Spleen (tissue), 11 donors: ENCODE measurements at regions not wholly inside any gene's neighbourhood (a gene's known extent, or its start where the extent isn't known, plus 50 kb on each side); places are given as distances from the start of the nearest gene placed in this dataset.
"Not testable (repeated sequence)": the region's sequence is repeated elsewhere in the genome, so short reads cannot be mapped to it uniquely, and the experiment has no call there.

Experiments
- DNase-seq: peaks from one replicate; pipeline ENCODE4 v3.0.0-alpha.2; 2020
- H3K27ac ChIP-seq, 8 donors: fragments of 200-600 bp; sonication (generic) in 7 of 8; 1 replicate in 4 of 8; 2 replicates in 4 of 8; pipeline versions ENCODE4 v1.5.0 to v1.8.0; 2016 to 2021; ENCODE audit warnings: inconsistent platforms in 4 of 8, mild to moderate bottlenecking in 4 of 8, moderate library complexity in 1 of 8
- H3K27me3 ChIP-seq, 7 donors: fragments of 200-600 bp; sonication (generic) in 6 of 7; replicated peaks in 1 of 7; 1 replicate in 4 of 7; 2 replicates in 3 of 7; pipeline versions ENCODE4 v1.5.0 to v1.8.0; 2016 to 2021; ENCODE audit warnings: inconsistent platforms in 3 of 7, mild to moderate bottlenecking in 1 of 7
- H3K36me3 ChIP-seq, 6 donors: fragments of 200-600 bp; sonication (generic) in 5 of 6; 1 replicate in 4 of 6; 2 replicates in 2 of 6; pipeline versions ENCODE4 v1.5.0 to v1.8.0; 2016 to 2021; ENCODE audit warnings: inconsistent platforms in 2 of 6
- H3K4me1 ChIP-seq, 6 donors: fragments of 200-600 bp; sonication (generic) in 5 of 6; 1 replicate in 3 of 6; 2 replicates in 3 of 6; pipeline versions ENCODE4 v1.5.0 to v1.8.0; 2016 to 2021; ENCODE audit warnings: inconsistent platforms in 3 of 6
- H3K4me3 ChIP-seq, 8 donors: fragments of 200-600 bp; sonication (generic) in 7 of 8; 1 replicate in 4 of 8; 2 replicates in 4 of 8; pipeline versions ENCODE4 v1.5.0 to v1.8.0; 2016 to 2021; ENCODE audit warnings: inconsistent platforms in 4 of 8, mild to moderate bottlenecking in 4 of 8, moderate library complexity in 2 of 8
- H3K9me3 ChIP-seq, 8 donors: fragments of 200-600 bp; sonication (generic) in 7 of 8; 1 replicate in 4 of 8; 2 replicates in 4 of 8; pipeline versions ENCODE4 v1.5.0 to v1.8.0; 2016 to 2021; ENCODE audit warnings: inconsistent platforms in 4 of 8
- CTCF ChIP-seq, 11 experiments: fragments of 200-600 bp in 7 of 11; fragments of 450-650 bp in 4 of 11; sonication (generic) in 4 of 11; IDR thresholded peaks in 8 of 11; conservative IDR thresholded peaks in 3 of 11; 1 replicate in 7 of 11; 2 replicates in 4 of 11; pipeline versions ENCODE4 v1.4.0 to v1.8.0; 2016 to 2021; ENCODE audit warnings: antibody characterized with exemption in 11 of 11, inconsistent platforms in 4 of 11, mild to moderate bottlenecking in 1 of 11
- POLR2A ChIP-seq, 3 donors: fragments of 450-650 bp; IDR thresholded peaks; one replicate each; pipeline ENCODE4 v1.5.1; 2017; ENCODE audit warnings: antibody characterized with exemption in 3 of 3, mild to moderate bottlenecking in 1 of 3
- POLR2AphosphoS5 ChIP-seq, 3 donors: sonication (generic); formaldehyde crosslinking; IDR thresholded peaks; one replicate each; pipeline ENCODE4 v1.5.1; 2017; ENCODE audit warnings: antibody characterized with exemption in 3 of 3
- WGBS, 5 donors: extraction: QIAGEN DNeasy Blood & Tissue Kit in 3 of 5; methylation state at CpG; one replicate each; pipeline versions ENCODE4 v1.1.5 to v1.1.7; 2013 to 2018; 5-methylcytosine and 5-hydroxymethylcytosine counted together
- intact Hi-C: fragments of 100-400 bp; cut with DNase I; formaldehyde crosslinking; loops from one replicate; pipeline ENCODE4 v1.15.0; 2023; ENCODE audit warnings: low total_unique reads
- donor health status: healthy with polysubstance abuse.
- donor health status: DM: no; HTN: no; CAD: no; lungs with moderate emphysema.
- donor health status: DM: no; HTN: no; CAD: no.
- donor health status: Bipolar disorder and iron deficiency.
- donor health status: healthy.
- donor health status: DM: no; HTN: no; CAD: no.
- donor health status: DM: yes; HTN: yes; CAD: no.

DNA sequence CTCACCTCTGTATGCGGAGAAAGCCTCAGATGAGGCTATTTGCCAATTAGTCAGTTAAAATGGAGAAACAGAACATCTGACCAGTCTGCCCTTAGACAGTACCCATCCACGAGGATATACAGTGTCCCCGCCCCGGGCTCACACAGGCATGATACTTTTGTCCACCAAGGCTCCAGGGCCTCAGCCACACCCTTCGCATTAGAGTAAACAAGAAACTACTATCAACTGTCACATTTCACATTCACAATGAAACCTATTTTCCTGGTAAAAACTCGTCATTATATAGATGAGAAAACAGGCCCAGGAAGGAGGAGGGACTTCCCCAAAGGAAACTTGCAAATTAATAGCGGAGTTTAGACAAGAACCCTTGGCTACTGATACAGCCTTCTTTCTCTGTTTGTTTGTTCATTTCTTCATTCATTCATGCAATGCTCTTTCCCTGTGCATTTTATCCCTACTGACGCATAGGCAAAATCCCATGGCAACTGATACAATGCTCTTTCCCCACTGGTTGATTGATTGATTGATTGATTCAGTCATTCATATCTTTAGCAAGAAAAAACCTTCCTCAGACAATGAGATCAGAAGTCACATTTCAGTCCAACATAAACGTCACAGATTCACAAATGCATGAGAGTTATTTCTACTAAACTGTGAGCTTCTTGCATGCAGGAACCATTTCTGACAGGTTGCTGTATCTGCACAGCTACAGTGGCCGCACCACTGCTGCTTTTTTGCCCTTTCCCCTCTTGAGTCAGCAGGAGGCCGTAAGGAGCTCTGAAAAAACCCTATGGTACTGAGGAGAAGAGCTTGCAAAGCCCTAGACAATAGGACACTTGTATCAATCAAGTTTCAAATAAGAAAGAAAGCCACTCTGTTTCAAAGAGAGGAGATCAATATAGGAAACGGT lies 777.1 kb downstream of the RNF144A start:
- no peaks in the 10 kb centered on the region for H3K27me3 ChIP-seq
- no peak for DNase-seq
- H3K4me3 ChIP-seq, result no peak overlapping the region
- no peak overlapping the region for H3K27ac ChIP-seq
- H3K9me3 ChIP-seq, result no peaks in the 10 kb centered on the region
- TF ChIP-seq POLR2AphosphoS5 (IDR thresholded peaks at IDR 0.05), result no peak
- H3K36me3 ChIP-seq, result no peaks in the 10 kb centered on the region
- 75 to 81% (median 80%) methylated on average over 12 of the region's 12 CpGs for WGBS, 5 donors
- H3K4me1 ChIP-seq, result no peaks in the 10 kb centered on the region
- intact Hi-C loops, result no loop called here

DNA sequence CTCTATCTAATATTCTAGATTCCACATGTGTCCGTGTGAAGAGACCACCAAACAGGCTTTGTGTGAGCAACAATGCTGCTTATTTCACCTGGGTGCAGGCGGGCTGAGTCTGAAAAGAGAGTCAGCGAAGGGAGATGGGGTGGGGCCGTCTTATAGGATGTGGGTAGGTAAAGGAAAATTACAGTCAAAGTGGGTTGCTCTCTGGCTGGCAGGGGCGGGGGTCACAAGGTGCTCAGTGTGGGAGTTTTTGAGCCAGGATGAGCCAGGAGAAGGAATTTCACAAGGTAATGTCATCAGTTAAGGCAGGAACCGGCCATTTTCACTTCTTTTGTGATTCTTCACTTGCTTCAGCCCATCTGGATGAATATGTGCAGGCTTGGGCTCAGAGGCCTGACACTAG lies 779.3 kb downstream of the RNF144A start:
- H3K27ac ChIP-seq, H3K27me3 ChIP-seq, DNase-seq, H3K9me3 ChIP-seq, H3K36me3 ChIP-seq, H3K4me3 ChIP-seq, H3K4me1 ChIP-seq, intact Hi-C loops: not testable (repeated sequence)
- WGBS, 5 donors, result 80 to 88% (median 85%) methylated on average over 6 of the region's 6 CpGs

- Histone ChIP-seq H3K9me3 (no peaks in the 10 kb centered on the region), H3K27me3 (no peaks in the 10 kb centered on the region), H3K4me1 (no peaks in the 10 kb centered on the region), H3K4me3 (no peak overlapping the region), H3K27ac (no peak overlapping the region), H3K36me3 (no peaks in the 10 kb centered on the region)
- no peak for DNase-seq
- intact Hi-C loops, result no loop called here
- TF ChIP-seq CTCF (IDR thresholded peaks at IDR 0.05 in 8 of 11, conservative IDR thresholded peaks at IDR 0.05 in 3 of 11) (no peak), POLR2AphosphoS5 (IDR thresholded peaks at IDR 0.05) (no peak), POLR2A (IDR thresholded peaks at IDR 0.05) (no peak)
- WGBS, 5 donors, result 84 to 91% (median 90%) methylated on average over 9 of the region's 9 CpGs
Observed at GRCh38 chr2:7697052-7697451, 779.8 kb downstream of the RNF144A start.

DNA sequence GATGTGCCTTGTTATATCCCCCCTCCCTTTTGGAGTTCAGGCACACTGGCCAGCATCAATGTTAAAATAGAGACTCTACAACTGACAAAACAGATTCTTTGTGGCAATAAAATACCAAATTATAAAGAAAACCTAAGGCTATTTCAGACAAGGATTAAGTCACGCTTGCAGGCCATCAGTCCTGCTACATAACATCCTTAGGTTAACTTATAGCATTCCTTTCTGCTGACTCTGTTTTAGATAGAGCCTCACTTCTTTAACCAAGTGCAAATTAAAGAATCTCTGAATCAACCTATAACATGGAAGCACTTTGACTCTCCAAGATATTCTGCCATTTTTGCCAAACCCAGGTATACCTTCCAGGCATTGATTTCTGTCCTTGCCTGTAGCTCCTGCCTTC lies 784.6 kb downstream of the RNF144A start:
- 91 to 94% (median 94%) methylated on average over 1 of the region's 1 CpG for WGBS, 5 donors
- no peaks in the 10 kb centered on the region for H3K4me1 ChIP-seq
- TF ChIP-seq CTCF (IDR thresholded peaks at IDR 0.05 in 8 of 11, conservative IDR thresholded peaks at IDR 0.05 in 3 of 11) (no peak), POLR2A (IDR thresholded peaks at IDR 0.05) (no peak), POLR2AphosphoS5 (IDR thresholded peaks at IDR 0.05) (no peak)
- DNase-seq, result no peak
- H3K9me3 ChIP-seq, result no peaks in the 10 kb centered on the region
- intact Hi-C loops, result no loop called here
- H3K36me3 ChIP-seq, result no peaks in the 10 kb centered on the region
- no peak overlapping the region for H3K4me3 ChIP-seq
- H3K27ac ChIP-seq, result no peak overlapping the region
- no peaks in the 10 kb centered on the region for H3K27me3 ChIP-seq

GRCh38 chr2:7703048-7703447 lies 785.8 kb downstream of the RNF144A start:
- Histone ChIP-seq H3K9me3 (no peaks in the 10 kb centered on the region), H3K4me1 (no peaks in the 10 kb centered on the region), H3K27ac (no peak overlapping the region), H3K36me3 (no peaks in the 10 kb centered on the region), H3K27me3 (no peaks in the 10 kb centered on the region), H3K4me3 (no peak overlapping the region)
- no peak for TF ChIP-seq POLR2A (IDR thresholded peaks at IDR 0.05)
- TF ChIP-seq CTCF (IDR thresholded peaks at IDR 0.05 in 8 of 11, conservative IDR thresholded peaks at IDR 0.05 in 3 of 11), result no peak
- TF ChIP-seq POLR2AphosphoS5 (IDR thresholded peaks at IDR 0.05), result no peak
- intact Hi-C loops, result no loop called here
- DNase-seq, result no peak
